Mucosa of stomach (tissue), 1 donor: ENCODE measurements at regions not wholly inside any gene's neighbourhood (a gene's known extent, or its start where the extent isn't known, plus 50 kb on each side); places are given as distances from the start of the nearest gene placed in this dataset.

ENCODE experiments used
- H3K27me3 ChIP-seq: one replicate; pipeline ENCODE4 v1.7.0; 2013; ENCODE audit warnings: mild to moderate bottlenecking, low read length; ENCODE audit not compliant: control insufficient read depth, insufficient read depth
- H3K36me3 ChIP-seq: one replicate; pipeline ENCODE4 v1.7.0; 2013; ENCODE audit warnings: low read length; ENCODE audit not compliant: control insufficient read depth, insufficient read depth
- H3K4me1 ChIP-seq: one replicate; pipeline ENCODE4 v1.7.0; 2013; ENCODE audit warnings: mild to moderate bottlenecking, low read length; ENCODE audit not compliant: control insufficient read depth, insufficient read depth
- H3K4me3 ChIP-seq: one replicate; pipeline ENCODE4 v1.7.0; 2013; ENCODE audit warnings: low read length
- H3K9ac ChIP-seq: one replicate; pipeline ENCODE4 v1.7.0; 2013; ENCODE audit warnings: mild to moderate bottlenecking, low read length, moderate library complexity
- H3K9me3 ChIP-seq: one replicate; pipeline ENCODE4 v1.7.0; 2013; ENCODE audit warnings: mild to moderate bottlenecking, low read length, moderate library complexity; ENCODE audit not compliant: control insufficient read depth
- donor health status: Pancreatic carcinoma.

DNA sequence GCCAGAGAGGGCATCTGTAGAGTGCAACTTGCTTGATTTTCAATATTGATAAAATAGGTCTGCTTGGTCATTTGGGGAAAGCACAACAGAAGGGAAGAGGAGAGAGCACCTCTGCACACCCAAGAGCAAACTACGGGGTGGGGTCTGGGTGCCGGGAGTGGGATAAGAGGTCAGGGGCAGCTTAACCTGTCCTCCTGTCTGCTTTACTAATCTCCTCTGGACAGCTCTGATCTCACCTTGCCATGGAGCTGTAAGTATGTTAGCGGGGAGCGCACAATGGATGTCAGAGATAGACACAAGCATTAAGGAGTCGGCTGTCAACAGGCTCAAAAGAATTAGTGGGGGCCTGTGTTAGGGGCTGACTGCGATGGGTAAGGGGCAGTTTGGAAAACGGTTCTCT is 328.7 kb downstream of the CYRIA start:
- Histone ChIP-seq H3K9ac (no peak overlapping the region), H3K4me1 (no peaks in the 10 kb centered on the region), H3K36me3 (no peaks in the 10 kb centered on the region), H3K9me3 (no peaks in the 10 kb centered on the region), H3K27me3 (no peaks in the 10 kb centered on the region), H3K4me3 (no peak overlapping the region)

DNA sequence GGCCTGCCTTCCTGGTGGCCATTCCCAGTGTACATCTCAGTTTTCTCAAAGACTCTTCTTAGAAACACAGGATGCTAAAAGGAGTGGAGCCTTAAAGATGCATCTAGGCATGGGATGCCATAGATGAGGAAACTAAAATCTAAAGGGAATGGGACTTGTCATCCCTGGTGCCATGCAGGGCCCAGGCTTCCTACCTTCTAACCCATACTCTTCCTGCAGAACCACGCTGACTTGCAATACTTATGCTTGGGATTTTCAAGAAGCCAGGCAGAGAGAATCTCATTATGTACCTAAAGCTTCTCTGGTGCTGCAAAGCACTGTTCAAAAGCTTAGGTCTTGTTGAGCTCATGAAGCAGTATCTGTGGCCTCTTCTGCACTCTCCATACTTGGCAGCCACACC is 329.1 kb downstream of the CYRIA start:
- H3K9ac ChIP-seq, result no peak overlapping the region
- H3K4me1 ChIP-seq, result no peaks in the 10 kb centered on the region
- no peak overlapping the region for H3K4me3 ChIP-seq
- H3K36me3 ChIP-seq, result no peaks in the 10 kb centered on the region
- H3K27me3 ChIP-seq, result no peaks in the 10 kb centered on the region
- no peaks in the 10 kb centered on the region for H3K9me3 ChIP-seq

DNA sequence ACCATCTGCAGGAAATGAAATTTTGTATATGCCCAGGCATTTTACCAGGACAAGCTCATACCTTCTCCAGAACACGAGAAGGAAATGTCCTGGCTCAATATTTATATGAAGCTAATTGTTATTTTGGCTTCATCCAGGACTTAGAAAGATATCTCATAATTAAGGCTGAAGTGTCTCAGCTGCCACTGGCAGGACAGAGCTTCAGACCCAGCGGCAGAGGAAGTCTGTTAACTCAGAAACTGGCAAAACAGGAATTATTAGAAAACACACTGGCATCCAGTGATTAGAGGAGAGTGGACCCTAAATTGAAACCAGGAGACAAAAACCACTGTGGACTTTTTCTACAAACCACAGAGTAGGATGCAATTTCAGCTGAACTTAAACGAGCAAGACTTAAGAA is 329.7 kb downstream of the CYRIA start:
- Histone ChIP-seq H3K27me3 (no peaks in the 10 kb centered on the region), H3K9me3 (no peaks in the 10 kb centered on the region), H3K4me3 (no peak overlapping the region), H3K9ac (no peak overlapping the region), H3K36me3 (no peaks in the 10 kb centered on the region), H3K4me1 (no peaks in the 10 kb centered on the region)

DNA sequence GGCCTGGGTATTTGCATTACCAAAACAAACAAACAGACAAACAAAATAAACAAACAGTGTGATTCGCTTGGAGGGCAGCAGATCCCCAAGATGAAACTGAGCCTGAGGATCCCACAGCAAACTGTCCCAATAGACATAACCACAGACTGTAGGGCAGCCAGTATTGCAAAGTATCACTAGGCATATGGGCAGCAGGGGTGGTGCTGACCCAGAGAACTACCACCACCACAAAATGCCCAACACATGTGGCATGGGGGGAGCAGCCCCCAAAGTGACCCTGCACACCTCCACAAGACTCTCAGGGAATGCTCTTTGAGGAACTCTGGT is 330.1 kb downstream of the CYRIA start:
- Histone ChIP-seq H3K4me3 (no peak overlapping the region), H3K9ac (no peak overlapping the region), H3K9me3 (no peaks in the 10 kb centered on the region), H3K4me1 (no peaks in the 10 kb centered on the region), H3K27me3 (no peaks in the 10 kb centered on the region), H3K36me3 (no peaks in the 10 kb centered on the region)

DNA sequence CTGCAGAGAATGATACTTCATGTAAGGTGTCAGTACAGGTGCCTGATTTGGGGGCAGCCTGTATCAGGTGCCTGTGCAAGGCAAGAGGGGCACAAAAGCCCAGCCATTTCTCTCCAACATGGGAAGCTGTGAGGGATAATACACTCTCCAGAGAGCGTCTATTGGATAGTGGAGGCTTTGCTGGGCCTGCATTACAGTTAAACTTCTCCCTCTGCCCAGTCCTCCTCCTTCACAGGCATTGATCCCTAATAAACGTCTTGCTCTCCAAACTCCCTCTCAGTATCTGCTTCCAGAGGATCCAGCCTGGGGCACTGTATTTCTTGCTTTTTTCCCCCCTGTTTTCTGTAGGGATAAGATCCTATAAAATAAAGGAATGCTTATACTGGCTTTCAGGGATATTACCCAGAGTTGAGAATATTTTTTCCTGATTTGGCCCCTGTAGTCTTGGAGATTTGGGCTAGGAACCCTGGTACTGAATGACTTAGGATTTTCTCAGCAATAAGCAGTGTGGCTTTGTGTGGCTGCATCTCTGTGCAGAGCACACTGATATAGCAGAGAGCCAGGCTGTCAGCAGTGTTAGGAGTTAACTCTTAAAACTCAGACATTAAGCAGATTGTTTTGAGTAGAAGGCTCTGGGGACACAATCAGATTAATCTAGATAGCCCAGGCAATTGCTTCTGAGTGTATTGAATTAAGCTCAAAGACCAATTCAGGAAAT is 330.6 kb downstream of the CYRIA start:
- Histone ChIP-seq H3K4me1 (no peaks in the 10 kb centered on the region), H3K9me3 (no peaks in the 10 kb centered on the region), H3K27me3 (no peaks in the 10 kb centered on the region), H3K9ac (no peak overlapping the region), H3K4me3 (no peak overlapping the region), H3K36me3 (no peaks in the 10 kb centered on the region)

DNA sequence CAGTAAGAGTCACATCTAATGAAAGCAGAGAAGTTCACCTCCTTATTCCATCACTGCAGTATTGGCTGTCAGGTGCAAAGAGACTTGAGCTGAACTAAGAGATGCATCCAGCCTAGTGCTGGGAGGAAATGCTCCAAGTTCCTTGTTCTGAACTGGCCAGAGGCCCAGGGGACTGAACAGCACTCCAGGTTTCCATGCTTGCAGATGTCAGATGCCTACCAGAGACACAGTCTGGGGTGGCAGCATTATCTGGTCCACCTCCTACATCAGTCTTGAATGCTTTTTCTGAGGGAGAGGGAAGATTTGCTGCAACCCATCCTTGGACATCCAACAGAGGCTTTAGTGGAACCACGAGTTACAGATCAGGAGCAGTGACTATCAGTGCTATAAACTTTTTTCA is 331.3 kb downstream of the CYRIA start:
- Histone ChIP-seq H3K9ac (no peak overlapping the region), H3K4me3 (no peak overlapping the region), H3K27me3 (no peaks in the 10 kb centered on the region), H3K4me1 (no peaks in the 10 kb centered on the region), H3K36me3 (no peaks in the 10 kb centered on the region), H3K9me3 (no peaks in the 10 kb centered on the region)

DNA sequence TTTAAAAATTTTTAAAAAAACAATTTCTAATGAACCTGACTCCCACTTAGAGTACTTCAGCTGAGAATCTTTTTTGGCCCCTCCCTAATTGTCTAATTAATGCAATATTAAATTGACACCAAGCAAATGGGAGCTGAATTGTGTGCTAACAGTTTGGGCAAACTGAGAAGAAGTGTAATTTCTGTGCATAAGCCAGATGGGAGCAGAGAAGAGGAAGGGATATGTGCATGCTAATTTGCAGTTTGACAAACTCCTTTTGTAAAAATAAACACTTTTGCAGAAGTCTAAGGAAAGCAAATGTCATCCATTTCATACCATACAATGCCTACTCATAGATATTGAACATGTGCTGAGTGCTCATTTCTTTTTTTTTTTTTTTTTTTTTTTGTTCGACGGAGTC is 332.0 kb downstream of the CYRIA start:
- Histone ChIP-seq H3K4me1 (no peaks in the 10 kb centered on the region), H3K27me3 (no peaks in the 10 kb centered on the region), H3K36me3 (no peaks in the 10 kb centered on the region), H3K9ac (no peak overlapping the region), H3K9me3 (no peaks in the 10 kb centered on the region), H3K4me3 (no peak overlapping the region)

DNA sequence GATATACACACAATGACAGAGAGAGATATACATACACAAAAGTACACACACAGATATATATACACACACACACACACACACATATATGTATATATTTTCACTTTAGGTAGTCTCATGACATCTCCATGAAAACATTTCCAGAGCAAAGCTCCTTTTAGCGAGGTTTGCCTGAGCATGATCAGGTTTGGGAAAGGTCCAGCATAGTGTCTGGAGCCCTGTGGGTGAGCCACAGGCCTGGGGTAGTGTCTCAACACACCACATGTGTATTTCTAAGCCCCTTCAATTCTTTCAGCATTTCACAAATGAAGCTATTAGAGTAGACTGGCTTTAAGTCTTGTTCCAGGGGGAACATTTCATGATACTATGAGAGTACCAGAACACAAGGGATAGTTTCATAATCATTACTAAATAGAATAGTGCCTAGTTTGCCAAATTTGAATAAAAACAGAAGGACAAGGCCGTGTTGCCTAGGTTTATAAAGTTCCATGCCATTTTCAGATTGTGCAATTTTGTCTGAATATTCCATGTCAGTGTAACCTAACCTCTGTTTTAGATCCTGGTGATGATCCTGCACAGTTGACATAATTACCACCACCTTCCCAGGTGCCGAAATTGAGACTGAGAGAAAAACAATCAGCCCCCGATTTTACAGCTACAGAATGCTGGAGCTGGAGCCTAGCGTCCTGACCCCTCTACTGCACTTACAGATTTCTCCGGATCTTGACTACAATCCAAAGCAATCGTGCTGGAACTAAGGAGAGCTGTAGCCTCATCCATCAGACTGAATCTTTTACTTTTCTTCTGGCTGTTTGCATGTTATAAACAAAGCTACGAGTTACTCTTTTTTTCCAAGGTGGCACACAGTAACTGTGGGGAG is 332.7 kb downstream of the CYRIA start:
- Histone ChIP-seq H3K4me3 (no peak overlapping the region), H3K4me1 (no peaks in the 10 kb centered on the region), H3K9me3 (no peaks in the 10 kb centered on the region), H3K27me3 (no peaks in the 10 kb centered on the region), H3K36me3 (no peaks in the 10 kb centered on the region), H3K9ac (no peak overlapping the region)

DNA sequence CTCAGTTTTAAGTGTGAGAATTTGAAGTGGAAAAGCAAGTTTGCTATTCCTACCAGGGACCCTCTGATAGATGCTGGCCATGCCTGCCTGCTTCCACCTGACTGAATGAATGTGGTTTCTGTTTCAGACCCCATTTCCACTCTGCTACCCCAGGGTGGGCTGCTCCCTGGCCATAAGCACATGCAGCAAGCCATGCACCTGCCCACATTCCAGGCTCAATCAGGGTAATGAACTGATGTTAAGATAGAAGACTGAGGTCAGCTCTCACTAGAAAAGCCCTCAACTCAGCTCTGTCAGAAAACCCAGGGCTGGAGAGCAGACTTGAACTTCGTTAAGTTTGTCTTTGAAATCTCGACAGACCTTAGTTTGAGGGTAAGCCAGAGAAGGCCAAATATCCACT is 333.9 kb downstream of the CYRIA start:
- no peaks in the 10 kb centered on the region for H3K9me3 ChIP-seq
- H3K9ac ChIP-seq, result no peak overlapping the region
- no peaks in the 10 kb centered on the region for H3K36me3 ChIP-seq
- H3K27me3 ChIP-seq, result no peaks in the 10 kb centered on the region
- no peak overlapping the region for H3K4me3 ChIP-seq
- H3K4me1 ChIP-seq, result no peaks in the 10 kb centered on the region

DNA sequence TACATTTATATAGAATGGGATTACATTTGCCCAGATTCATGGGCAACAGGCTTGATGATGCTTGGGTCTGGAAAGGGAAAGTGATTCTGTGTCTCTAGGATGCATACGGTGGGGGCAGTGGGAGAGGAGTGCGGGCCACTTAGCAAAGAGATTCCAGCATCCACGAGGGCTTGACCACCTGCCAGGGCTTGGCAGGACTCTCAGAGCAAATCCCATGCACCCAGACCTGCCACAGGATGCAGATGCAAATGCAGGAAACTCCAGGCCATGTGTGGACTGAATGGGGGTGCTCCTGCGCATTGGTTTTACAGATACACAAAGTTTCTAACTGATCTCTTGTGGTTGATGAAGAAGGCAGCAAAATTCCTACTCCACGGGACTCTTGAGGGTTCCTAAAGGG is 334.7 kb downstream of the CYRIA start:
- no peak overlapping the region for H3K9ac ChIP-seq
- H3K9me3 ChIP-seq, result no peaks in the 10 kb centered on the region
- H3K27me3 ChIP-seq, result no peaks in the 10 kb centered on the region
- no peaks in the 10 kb centered on the region for H3K4me1 ChIP-seq
- no peaks in the 10 kb centered on the region for H3K36me3 ChIP-seq
- H3K4me3 ChIP-seq, result no peak overlapping the region

DNA sequence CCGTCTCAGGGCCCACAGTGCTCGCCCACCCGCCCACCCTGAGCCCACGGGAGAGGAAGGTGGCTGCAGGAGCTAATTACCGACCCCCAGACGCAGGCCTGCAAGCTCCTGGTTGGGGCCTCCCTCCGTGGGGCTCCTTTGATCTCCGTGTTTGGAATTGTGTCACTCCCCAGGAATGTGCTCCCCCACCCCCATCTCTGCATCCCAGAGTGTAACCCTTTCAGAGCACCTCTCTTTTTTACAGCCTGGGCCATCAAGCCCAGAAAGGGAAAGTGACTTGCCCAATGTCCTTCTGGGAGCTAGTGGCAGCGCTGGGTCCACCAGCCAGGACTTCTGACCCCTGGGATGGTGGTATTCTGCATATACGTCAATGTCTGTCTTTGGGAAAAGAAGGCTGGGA is 335.1 kb downstream of the CYRIA start:
- no peaks in the 10 kb centered on the region for H3K27me3 ChIP-seq
- no peaks in the 10 kb centered on the region for H3K4me1 ChIP-seq
- no peak overlapping the region for H3K4me3 ChIP-seq
- no peak overlapping the region for H3K9ac ChIP-seq
- H3K9me3 ChIP-seq, result no peaks in the 10 kb centered on the region
- no peaks in the 10 kb centered on the region for H3K36me3 ChIP-seq

DNA sequence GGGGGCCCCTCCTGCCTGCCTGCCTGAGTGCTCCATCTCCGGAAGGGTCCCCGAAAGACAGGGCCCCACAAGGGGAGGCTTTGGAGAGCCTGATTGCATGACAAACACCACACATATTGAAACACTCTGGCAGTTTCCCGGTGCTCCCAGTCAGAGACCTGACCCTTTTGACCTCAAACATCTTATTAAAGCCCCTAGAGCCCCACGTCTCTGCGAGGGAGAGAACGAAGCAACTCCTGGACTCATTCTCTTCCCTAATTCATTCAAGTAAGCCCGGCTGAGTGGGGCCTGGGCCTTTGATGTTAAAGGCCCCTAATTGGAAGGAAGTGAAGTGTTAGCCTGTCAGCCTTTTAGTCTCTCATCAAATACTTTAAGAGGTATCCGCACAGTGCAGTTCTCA is 335.6 kb downstream of the CYRIA start:
- H3K36me3 ChIP-seq, result no peaks in the 10 kb centered on the region
- H3K9ac ChIP-seq, result no peak overlapping the region
- no peaks in the 10 kb centered on the region for H3K9me3 ChIP-seq
- no peaks in the 10 kb centered on the region for H3K4me1 ChIP-seq
- no peak overlapping the region for H3K4me3 ChIP-seq
- no peaks in the 10 kb centered on the region for H3K27me3 ChIP-seq
